ENCODE measurements at regions not wholly inside any gene's neighbourhood (a gene's known extent, or its start where the extent isn't known, plus 50 kb on each side); places are given as distances from the start of the nearest gene placed in this dataset.

DNA sequence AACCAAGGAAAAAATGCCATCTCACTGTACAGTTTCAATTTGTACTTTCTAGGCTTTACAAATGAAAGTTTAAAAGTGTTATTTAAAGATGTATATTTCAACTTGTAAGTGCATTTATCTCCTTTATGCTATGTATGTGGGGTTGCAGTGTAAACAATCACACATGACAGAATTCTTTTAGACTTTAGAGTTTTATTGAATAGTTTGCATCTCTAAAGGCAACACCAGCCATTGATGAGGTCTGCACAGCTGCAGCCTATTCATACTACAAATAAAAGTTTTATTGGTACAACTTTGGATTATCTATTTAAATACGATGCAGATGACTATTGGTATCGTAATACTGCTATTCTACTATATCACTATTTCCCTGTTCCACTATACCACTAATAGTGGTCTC, 894.4 kb upstream of the B3GALT2 start:
- Histone ChIP-seq H3K4me3 (replicated peaks in 1 of 3) (no peak overlapping the region), H3K4me1 (no peaks in the 10 kb centered on the region), H3K27me3 (no peaks in the 10 kb centered on the region), H3K36me3 (no peaks in the 10 kb centered on the region), H3K27ac (no peak overlapping the region), H3K9me3 (no peaks in the 10 kb centered on the region)
- no peak for DNase-seq
- WGBS, 2 donors, result 97 to 98% methylated on average over 2 of the region's 2 CpGs
- intact Hi-C loops (cut with DNase I), result no loop called here
- TF ChIP-seq, protein P1, sequence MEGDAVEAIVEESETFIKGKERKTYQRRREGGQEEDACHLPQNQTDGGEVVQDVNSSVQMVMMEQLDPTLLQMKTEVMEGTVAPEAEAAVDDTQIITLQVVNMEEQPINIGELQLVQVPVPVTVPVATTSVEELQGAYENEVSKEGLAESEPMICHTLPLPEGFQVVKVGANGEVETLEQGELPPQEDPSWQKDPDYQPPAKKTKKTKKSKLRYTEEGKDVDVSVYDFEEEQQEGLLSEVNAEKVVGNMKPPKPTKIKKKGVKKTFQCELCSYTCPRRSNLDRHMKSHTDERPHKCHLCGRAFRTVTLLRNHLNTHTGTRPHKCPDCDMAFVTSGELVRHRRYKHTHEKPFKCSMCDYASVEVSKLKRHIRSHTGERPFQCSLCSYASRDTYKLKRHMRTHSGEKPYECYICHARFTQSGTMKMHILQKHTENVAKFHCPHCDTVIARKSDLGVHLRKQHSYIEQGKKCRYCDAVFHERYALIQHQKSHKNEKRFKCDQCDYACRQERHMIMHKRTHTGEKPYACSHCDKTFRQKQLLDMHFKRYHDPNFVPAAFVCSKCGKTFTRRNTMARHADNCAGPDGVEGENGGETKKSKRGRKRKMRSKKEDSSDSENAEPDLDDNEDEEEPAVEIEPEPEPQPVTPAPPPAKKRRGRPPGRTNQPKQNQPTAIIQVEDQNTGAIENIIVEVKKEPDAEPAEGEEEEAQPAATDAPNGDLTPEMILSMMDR (IDR thresholded peaks at IDR 0.05), result no peak
- TF ChIP-seq POLR2A (IDR thresholded peaks at IDR 0.05), result no peak

DNA sequence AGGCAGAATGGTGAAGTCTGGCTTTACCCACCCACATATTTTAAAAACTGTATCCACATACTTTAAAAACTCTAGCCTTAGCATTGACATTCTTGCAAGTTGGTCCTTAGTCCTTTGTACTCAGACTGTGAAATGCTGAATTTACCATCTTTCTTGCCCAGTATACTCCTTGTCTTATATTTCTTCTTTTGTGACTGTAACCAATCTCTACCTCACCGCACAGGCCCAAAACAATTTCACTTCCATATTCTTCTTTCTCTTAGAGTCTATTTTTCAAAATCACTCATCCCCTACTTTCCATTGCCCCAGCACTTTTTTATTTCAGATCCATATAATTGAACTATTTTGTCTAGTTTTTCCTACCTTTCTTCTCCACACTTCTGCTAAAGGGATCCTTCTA, 892.4 kb upstream of the B3GALT2 start:
- intact Hi-C loops (cut with DNase I), result no loop called here
- H3K9me3 ChIP-seq, result no peaks in the 10 kb centered on the region
- H3K27ac ChIP-seq, result no peak overlapping the region
- WGBS, 2 donors, result 91 to 96% methylated on average over 1 of the region's 1 CpG
- H3K27me3 ChIP-seq, result no peaks in the 10 kb centered on the region
- no peaks in the 10 kb centered on the region for H3K36me3 ChIP-seq
- H3K4me3 ChIP-seq (replicated peaks in 1 of 3), result no peak overlapping the region
- H3K4me1 ChIP-seq, result no peaks in the 10 kb centered on the region
- no peak for DNase-seq
- TF ChIP-seq, protein P1 (IDR thresholded peaks at IDR 0.05), result no peak
- no peak for TF ChIP-seq POLR2A (IDR thresholded peaks at IDR 0.05)

DNA sequence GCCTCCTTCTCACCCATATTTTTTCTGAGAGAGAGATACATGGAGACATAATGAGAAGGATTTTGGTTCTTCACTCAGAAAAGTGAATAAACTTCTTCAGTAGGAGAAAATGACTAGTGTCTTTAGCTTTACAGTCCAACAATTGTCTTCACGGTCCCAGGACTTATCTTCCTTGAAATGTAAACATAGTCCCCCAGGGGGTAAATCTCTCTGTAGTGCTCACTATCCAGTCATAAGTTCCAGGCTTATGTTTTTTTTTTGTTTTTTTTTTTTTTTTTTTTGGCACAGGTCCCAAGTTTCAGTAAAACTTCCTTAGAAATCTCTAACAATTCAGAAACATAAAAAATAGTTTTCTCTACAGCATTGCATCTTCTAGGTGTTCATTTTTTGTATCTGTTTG, 890.2 kb upstream of the B3GALT2 start:
- Histone ChIP-seq H3K27me3 (no peaks in the 10 kb centered on the region), H3K27ac (no peak overlapping the region), H3K4me3 (replicated peaks in 1 of 3) (no peak overlapping the region), H3K36me3 (no peaks in the 10 kb centered on the region), H3K9me3 (no peaks in the 10 kb centered on the region), H3K4me1 (no peaks in the 10 kb centered on the region)
- TF ChIP-seq, protein P1 (IDR thresholded peaks at IDR 0.05), result no peak
- TF ChIP-seq POLR2A (IDR thresholded peaks at IDR 0.05), result no peak
- DNase-seq, result no peak
- 29 to 34% methylated on average over 1 of the region's 1 CpG for WGBS, 2 donors
- intact Hi-C loops (cut with DNase I), result no loop called here

DNA sequence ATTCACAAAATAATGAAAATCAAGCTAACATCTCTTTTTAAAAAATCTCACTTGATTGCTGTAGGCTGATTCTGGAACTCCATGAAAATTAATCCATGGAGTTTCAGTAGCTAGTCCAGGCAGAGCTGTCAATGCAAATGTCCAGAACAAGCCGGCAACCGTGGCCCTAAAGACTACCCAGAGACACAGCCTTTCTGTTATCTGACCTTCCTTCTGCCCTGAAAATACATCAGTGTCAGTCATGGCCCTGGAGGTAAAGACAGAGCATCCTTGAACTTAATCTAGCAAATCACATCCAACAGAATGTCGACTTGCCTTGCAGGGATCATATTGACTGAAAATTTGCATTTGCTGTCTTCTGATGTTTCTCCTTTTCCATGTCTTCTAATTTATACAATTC, 887.4 kb upstream of the B3GALT2 start:
- H3K4me1 ChIP-seq, result no peaks in the 10 kb centered on the region
- no peaks in the 10 kb centered on the region for H3K27me3 ChIP-seq
- H3K36me3 ChIP-seq, result no peaks in the 10 kb centered on the region
- no peak overlapping the region for H3K4me3 ChIP-seq (replicated peaks in 1 of 3)
- no peak for DNase-seq
- TF ChIP-seq POLR2A (IDR thresholded peaks at IDR 0.05), result no peak
- TF ChIP-seq, protein P1 (IDR thresholded peaks at IDR 0.05), result no peak
- no peaks in the 10 kb centered on the region for H3K9me3 ChIP-seq
- WGBS, 2 donors, result 81 to 90% methylated on average over 3 of the region's 3 CpGs
- intact Hi-C loops (cut with DNase I), result no loop called here
- no peak overlapping the region for H3K27ac ChIP-seq

DNA sequence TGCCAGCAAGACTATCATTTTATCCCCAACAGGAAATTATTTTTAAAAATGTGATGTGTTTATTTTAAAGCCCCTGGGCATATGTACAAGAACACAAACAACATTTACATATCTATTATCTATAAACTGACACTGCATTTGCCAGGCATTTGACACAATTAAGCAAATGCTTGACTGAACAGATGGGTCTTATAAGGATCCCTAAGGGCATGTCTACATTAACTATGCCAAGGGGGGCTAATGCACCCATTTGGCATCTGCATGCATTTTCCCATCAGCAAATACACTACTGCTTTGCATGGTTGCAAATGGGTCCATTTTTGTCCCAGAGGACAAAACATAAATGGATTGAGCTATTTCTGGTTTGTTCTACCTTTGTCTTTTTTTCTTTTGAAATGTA, 884.8 kb upstream of the B3GALT2 start:
- Histone ChIP-seq H3K27ac (no peak overlapping the region), H3K4me3 (replicated peaks in 1 of 3) (no peak overlapping the region), H3K9me3 (no peaks in the 10 kb centered on the region), H3K4me1 (no peaks in the 10 kb centered on the region), H3K27me3 (no peaks in the 10 kb centered on the region), H3K36me3 (no peaks in the 10 kb centered on the region)
- no peak for DNase-seq
- intact Hi-C loops (cut with DNase I), result no loop called here
- no peak for TF ChIP-seq POLR2A (IDR thresholded peaks at IDR 0.05)
- TF ChIP-seq, protein P1 (IDR thresholded peaks at IDR 0.05), result no peak

Measured in thyroid gland (tissue), 4 donors.